GM12878 (cell line): ENCODE measurements at regions not wholly inside any gene's neighbourhood (a gene's known extent, or its start where the extent isn't known, plus 50 kb on each side); places are given as distances from the start of the nearest gene placed in this dataset.

Experiments
- ATAC-seq: fragments of 200-7000 bp; cut with Tn5 transposase; 3 replicates; pipeline ENCODE4 v1.9.1; 2020; ENCODE audit warnings: mild to moderate bottlenecking, moderate library complexity
- BruUV-seq: library from RNA; stranded (reverse); fragments of 400-500 nt; replicated peaks from 2 replicates; lab custom pipeline; 2021; lab: Mats Ljungman, UMichigan
- CTCF ChIA-PET: fragments of 300-600 bp; sonication (Branson Sonifier 250); formaldehyde crosslinking; extraction: SDS; loops from one replicate; lab custom pipeline; 2021; ENCODE audit warnings: inconsistent platforms; lab: Yijun Ruan, JAX
- POLR2A ChIA-PET: fragments of 350-600 bp; formaldehyde crosslinking; extraction: SDS; loops from one replicate; lab custom pipeline; 2021; ENCODE audit warnings: inconsistent platforms; lab: Charles Lee
- RAD21 ChIA-PET: fragments of 300-600 bp; sonication (Branson Sonifier 250); formaldehyde crosslinking; loops from one replicate; lab custom pipeline; 2023; ENCODE audit warnings: antibody characterized with exemption; ENCODE audit not compliant: unreplicated experiment; lab: Charles Lee
- SMC1A ChIA-PET: fragments of 300-600 bp; sonication (Branson Sonifier 250); formaldehyde crosslinking; loops from one replicate; lab custom pipeline; 2023; ENCODE audit not compliant: unreplicated experiment, uncharacterized antibody; lab: Charles Lee
- DNase-seq: peaks from one replicate; pipeline ENCODE4 v3.0.0-alpha.2; 2011; ENCODE audit warnings: low read depth, low spot score
- FAIRE-seq: peaks from 3 replicates; lab custom pipeline; 2011; peaks lifted over from hg19 to GRCh38; lab: Jason Lieb, UNC
- H2AFZ ChIP-seq: 2 replicates; pipeline ENCODE4 v1.6.0; 2011; ENCODE audit warnings: low read depth, low read length, control low read depth; ENCODE audit not compliant: control insufficient read depth
- H3K27ac ChIP-seq: 2 replicates; pipeline ENCODE4 v1.5.1; 2011; ENCODE audit warnings: control low read depth; ENCODE audit not compliant: control insufficient read depth, insufficient read depth
- H3K27me3 ChIP-seq, 2 experiments: replicated peaks in 1 of 2; 2 replicates each; pipeline versions ENCODE4 v1.6.0 to v1.6.1; 2011; ENCODE audit warnings: low read length in 1 of 2; ENCODE audit not compliant: control insufficient read depth in 2 of 2, insufficient read depth in 2 of 2
- H3K36me3 ChIP-seq, 2 experiments: 2 replicates each; pipeline ENCODE4 v1.5.1; 2011; ENCODE audit warnings: low read length in 1 of 2; ENCODE audit not compliant: control insufficient read depth in 2 of 2, insufficient read depth in 2 of 2
- H3K4me1 ChIP-seq: 2 replicates; pipeline ENCODE4 v1.6.1; 2011; ENCODE audit warnings: mild to moderate bottlenecking, low read length, moderate library complexity, mixed read lengths; ENCODE audit not compliant: control insufficient read depth, insufficient read depth
- H3K4me2 ChIP-seq: 2 replicates; pipeline ENCODE4 v1.6.0; 2011; ENCODE audit warnings: control low read depth; ENCODE audit not compliant: control insufficient read depth, insufficient read depth
- H3K4me3 ChIP-seq: fragments of 200-600 bp; sonication (generic); 2 replicates; pipeline ENCODE4 v1.5.1; 2016
- H3K79me2 ChIP-seq: 2 replicates; pipeline ENCODE4 v1.6.0; 2011; ENCODE audit warnings: low read length; ENCODE audit not compliant: control insufficient read depth, insufficient read depth
- H3K9ac ChIP-seq: 2 replicates; pipeline ENCODE4 v1.8.0; 2011; ENCODE audit warnings: low read length, control low read depth, mixed read lengths; ENCODE audit not compliant: control insufficient read depth, insufficient read depth
- H3K9me3 ChIP-seq: replicated peaks from 3 replicates; pipeline ENCODE4 v1.5.1; 2011; ENCODE audit warnings: mild to moderate bottlenecking, low read length; ENCODE audit not compliant: control insufficient read depth, insufficient read depth
- H4K20me1 ChIP-seq: 2 replicates; pipeline ENCODE4 v1.6.0; 2011; ENCODE audit not compliant: control insufficient read depth, insufficient read depth
- CBX5 ChIP-seq: sonication (generic); IDR thresholded peaks from 2 replicates; pipeline ENCODE4 v1.6.1; 2016; ENCODE audit warnings: low read depth, moderate library complexity, mild to moderate bottlenecking, inconsistent platforms
- ETV6 ChIP-seq, 2 experiments: fragments of 450-650 bp in 1 of 2; IDR thresholded peaks in 1 of 2; conservative IDR thresholded peaks in 1 of 2; 2 replicates each; pipeline ENCODE4 v1.6.1; 2014; ENCODE audit warnings: antibody characterized with exemption in 1 of 2, borderline replicate concordance in 1 of 2, low read depth in 1 of 2, mild to moderate bottlenecking in 1 of 2, moderate library complexity in 1 of 2
- FOS ChIP-seq: IDR thresholded peaks from 3 replicates; pipeline ENCODE4 v1.6.1; 2011; ENCODE audit warnings: borderline replicate concordance; ENCODE audit not compliant: insufficient read length; ENCODE audit errors: extremely low read depth
- FOXK2 ChIP-seq: fragments of 450-650 bp; IDR thresholded peaks from 2 replicates; pipeline ENCODE4 v1.6.1; 2017; ENCODE audit warnings: mild to moderate bottlenecking, moderate library complexity
- MTA2 ChIP-seq: fragments of 450-650 bp; IDR thresholded peaks from 2 replicates; pipeline ENCODE4 v1.6.1; 2016; ENCODE audit warnings: low read depth, mild to moderate bottlenecking, moderate library complexity
- MYB ChIP-seq: fragments of 150-350 bp; IDR thresholded peaks from 2 replicates; pipeline ENCODE4 v1.6.1; 2014; ENCODE audit warnings: mild to moderate bottlenecking, low read depth, low read length, borderline replicate concordance
- POLR2AphosphoS5 ChIP-seq: IDR thresholded peaks from 2 replicates; pipeline ENCODE4 v1.6.1; 2011; ENCODE audit warnings: mild to moderate bottlenecking, low read length, inconsistent platforms
- TBL1XR1 ChIP-seq: IDR thresholded peaks from 2 replicates; pipeline ENCODE4 v1.6.1; 2012; ENCODE audit warnings: low read depth, low read length, improper control_type of control experiment
- WGBS: methylation state at CpG from one replicate; pipeline ENCODE4 v1.1.6; 2016; ENCODE audit warnings: low lambda C conversion rate; ENCODE audit not compliant: insufficient replicate concordance, insufficient coverage; ENCODE audit errors: missing lambda C conversion rate; 5-methylcytosine and 5-hydroxymethylcytosine counted together
- in situ Hi-C: fragments of 300-500 bp; cut with MboI; formaldehyde crosslinking; loops from 9 replicates; pipeline ENCODE4 v1.14.3; 2018; ENCODE audit warnings: mixed read lengths
- intact Hi-C: fragments of 100-400 bp; cut with micrococcal nuclease; formaldehyde crosslinking; loops from one replicate; pipeline ENCODE4 v1.14.2; 2022; ENCODE audit not compliant: unreplicated experiment
- TF ChIP-seq, protein P1 (sequence below): IDR thresholded peaks from 2 replicates; pipeline ENCODE4 v1.6.1; 2012; ENCODE audit warnings: mild to moderate bottlenecking, low read depth, low read length
- TF ChIP-seq, protein P2 (sequence below): fragments of 450-650 bp; conservative IDR thresholded peaks from 2 replicates; pipeline ENCODE4 v1.6.1; 2017; ENCODE audit warnings: mild to moderate bottlenecking, moderate library complexity
- TF ChIP-seq, protein P3 (sequence below): fragments of 450-650 bp; IDR thresholded peaks from 2 replicates; pipeline ENCODE4 v1.6.1; 2016; ENCODE audit warnings: mild to moderate bottlenecking
- TF ChIP-seq, protein P4 (sequence below): fragments of 450-650 bp; IDR thresholded peaks from 2 replicates; pipeline ENCODE4 v1.6.1; 2018; ENCODE audit warnings: mild to moderate bottlenecking, low read depth, moderate library complexity; ENCODE audit not compliant: partially characterized antibody

DNA sequence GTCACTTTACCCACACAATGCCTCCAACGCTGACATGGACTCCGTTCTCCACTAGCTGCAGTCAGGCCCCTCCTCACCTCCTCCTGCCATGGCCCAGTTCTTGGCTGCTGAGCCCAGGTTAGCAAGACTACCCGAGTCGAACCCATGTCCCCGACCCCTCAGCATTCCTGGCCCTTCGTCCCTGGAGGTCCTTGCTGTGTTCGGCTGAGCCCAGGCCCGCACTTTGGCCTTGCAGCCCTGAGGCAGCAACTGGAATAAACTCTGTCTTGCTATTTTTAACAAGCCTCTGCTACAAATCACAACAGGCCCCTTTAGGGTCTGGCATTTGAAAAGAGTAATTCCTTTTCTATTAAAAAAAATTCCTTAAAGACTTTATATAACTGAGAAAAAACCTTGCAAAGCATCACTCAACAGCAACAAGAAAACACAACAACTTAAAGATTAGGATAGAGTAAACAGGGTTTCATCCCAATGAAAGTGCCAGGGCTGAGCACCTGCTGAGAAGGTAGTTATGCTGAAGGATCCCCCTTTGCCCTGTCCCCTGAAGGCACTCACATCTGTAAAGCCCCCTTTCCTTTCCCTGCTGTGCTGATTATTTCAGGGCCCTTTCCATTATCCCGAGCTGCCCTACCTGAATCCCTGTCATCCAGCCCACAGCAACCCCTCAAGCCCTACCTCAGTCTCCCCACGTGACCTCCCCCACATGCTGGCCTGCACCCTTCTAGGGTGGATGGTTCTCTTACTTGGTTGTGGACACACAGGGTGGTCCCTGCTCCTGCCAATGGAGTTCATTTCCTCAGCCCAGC lies 120.0 kb upstream of the SNTG2 start (continued):
- TF ChIP-seq, protein P1, sequence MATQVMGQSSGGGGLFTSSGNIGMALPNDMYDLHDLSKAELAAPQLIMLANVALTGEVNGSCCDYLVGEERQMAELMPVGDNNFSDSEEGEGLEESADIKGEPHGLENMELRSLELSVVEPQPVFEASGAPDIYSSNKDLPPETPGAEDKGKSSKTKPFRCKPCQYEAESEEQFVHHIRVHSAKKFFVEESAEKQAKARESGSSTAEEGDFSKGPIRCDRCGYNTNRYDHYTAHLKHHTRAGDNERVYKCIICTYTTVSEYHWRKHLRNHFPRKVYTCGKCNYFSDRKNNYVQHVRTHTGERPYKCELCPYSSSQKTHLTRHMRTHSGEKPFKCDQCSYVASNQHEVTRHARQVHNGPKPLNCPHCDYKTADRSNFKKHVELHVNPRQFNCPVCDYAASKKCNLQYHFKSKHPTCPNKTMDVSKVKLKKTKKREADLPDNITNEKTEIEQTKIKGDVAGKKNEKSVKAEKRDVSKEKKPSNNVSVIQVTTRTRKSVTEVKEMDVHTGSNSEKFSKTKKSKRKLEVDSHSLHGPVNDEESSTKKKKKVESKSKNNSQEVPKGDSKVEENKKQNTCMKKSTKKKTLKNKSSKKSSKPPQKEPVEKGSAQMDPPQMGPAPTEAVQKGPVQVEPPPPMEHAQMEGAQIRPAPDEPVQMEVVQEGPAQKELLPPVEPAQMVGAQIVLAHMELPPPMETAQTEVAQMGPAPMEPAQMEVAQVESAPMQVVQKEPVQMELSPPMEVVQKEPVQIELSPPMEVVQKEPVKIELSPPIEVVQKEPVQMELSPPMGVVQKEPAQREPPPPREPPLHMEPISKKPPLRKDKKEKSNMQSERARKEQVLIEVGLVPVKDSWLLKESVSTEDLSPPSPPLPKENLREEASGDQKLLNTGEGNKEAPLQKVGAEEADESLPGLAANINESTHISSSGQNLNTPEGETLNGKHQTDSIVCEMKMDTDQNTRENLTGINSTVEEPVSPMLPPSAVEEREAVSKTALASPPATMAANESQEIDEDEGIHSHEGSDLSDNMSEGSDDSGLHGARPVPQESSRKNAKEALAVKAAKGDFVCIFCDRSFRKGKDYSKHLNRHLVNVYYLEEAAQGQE, result no peak
- TF ChIP-seq MTA2 (no peak), CBX5 (no peak)
- TF ChIP-seq, protein P2, sequence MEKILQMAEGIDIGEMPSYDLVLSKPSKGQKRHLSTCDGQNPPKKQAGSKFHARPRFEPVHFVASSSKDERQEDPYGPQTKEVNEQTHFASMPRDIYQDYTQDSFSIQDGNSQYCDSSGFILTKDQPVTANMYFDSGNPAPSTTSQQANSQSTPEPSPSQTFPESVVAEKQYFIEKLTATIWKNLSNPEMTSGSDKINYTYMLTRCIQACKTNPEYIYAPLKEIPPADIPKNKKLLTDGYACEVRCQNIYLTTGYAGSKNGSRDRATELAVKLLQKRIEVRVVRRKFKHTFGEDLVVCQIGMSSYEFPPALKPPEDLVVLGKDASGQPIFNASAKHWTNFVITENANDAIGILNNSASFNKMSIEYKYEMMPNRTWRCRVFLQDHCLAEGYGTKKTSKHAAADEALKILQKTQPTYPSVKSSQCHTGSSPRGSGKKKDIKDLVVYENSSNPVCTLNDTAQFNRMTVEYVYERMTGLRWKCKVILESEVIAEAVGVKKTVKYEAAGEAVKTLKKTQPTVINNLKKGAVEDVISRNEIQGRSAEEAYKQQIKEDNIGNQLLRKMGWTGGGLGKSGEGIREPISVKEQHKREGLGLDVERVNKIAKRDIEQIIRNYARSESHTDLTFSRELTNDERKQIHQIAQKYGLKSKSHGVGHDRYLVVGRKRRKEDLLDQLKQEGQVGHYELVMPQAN, result no peak

DNA sequence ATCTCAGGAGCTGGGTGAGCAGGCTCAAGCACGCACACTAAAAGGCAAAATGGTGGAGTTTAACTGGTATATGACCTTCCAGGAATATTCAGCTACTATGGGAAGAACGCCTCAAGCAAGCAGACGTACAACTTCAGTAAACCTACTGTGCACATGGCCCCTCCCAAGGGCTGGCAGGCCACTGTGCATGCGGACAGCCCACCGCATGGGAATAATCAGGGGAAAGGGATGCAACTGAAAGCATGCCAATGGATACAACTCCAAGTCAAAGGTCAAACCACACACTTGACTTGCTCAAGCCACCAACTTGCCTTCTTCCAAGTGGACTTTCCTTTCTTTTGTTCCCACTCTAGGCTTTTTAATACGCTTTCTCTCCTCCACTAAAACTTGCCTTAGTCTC lies 121.6 kb upstream of the SNTG2 start:
- DNase-seq, result no peak
- no peak for FAIRE-seq
- SMC1A ChIA-PET, result no interaction called here
- Histone ChIP-seq H3K9me3 (no peaks in the 10 kb centered on the region), H3K36me3 (no peaks in the 10 kb centered on the region), H3K9ac (no peak overlapping the region), H3K27ac (no peak overlapping the region), H4K20me1 (no peaks in the 10 kb centered on the region), H3K4me3 (no peak overlapping the region), H2AFZ (no peak overlapping the region), H3K79me2 (no peaks in the 10 kb centered on the region), H3K4me1 (no peaks in the 10 kb centered on the region), H3K4me2 (no peak overlapping the region), H3K27me3 (no peaks in the 10 kb centered on the region; a peak in 1 of 4 replicates)
- BruUV-seq, result no TSS peak
- WGBS, result 33% methylated on average over 6 of the region's 6 CpGs
- no peak for ATAC-seq
- POLR2A ChIA-PET, result no interaction called here
- intact Hi-C loops, result no loop called here
- CTCF ChIA-PET, result no interaction called here
- RAD21 ChIA-PET, result no interaction called here
- in situ Hi-C loops, result no loop called here
- TF ChIP-seq POLR2AphosphoS5 (no peak), FOXK2 (no peak), TBL1XR1 (no peak), MYB (no peak), FOS (no peak), ETV6 (conservative IDR thresholded peaks at IDR 0.05 in 1 of 2, IDR thresholded peaks at IDR 0.05 in 1 of 2; ENCODE audit: borderline replicate concordance in 1 of 2, low read depth in 1 of 2) (no peak)
- TF ChIP-seq, protein P3, sequence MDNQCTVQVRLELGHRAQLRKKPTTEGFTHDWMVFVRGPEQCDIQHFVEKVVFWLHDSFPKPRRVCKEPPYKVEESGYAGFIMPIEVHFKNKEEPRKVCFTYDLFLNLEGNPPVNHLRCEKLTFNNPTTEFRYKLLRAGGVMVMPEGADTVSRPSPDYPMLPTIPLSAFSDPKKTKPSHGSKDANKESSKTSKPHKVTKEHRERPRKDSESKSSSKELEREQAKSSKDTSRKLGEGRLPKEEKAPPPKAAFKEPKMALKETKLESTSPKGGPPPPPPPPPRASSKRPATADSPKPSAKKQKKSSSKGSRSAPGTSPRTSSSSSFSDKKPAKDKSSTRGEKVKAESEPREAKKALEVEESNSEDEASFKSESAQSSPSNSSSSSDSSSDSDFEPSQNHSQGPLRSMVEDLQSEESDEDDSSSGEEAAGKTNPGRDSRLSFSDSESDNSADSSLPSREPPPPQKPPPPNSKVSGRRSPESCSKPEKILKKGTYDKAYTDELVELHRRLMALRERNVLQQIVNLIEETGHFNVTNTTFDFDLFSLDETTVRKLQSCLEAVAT, result no peak
- TF ChIP-seq, protein P4, sequence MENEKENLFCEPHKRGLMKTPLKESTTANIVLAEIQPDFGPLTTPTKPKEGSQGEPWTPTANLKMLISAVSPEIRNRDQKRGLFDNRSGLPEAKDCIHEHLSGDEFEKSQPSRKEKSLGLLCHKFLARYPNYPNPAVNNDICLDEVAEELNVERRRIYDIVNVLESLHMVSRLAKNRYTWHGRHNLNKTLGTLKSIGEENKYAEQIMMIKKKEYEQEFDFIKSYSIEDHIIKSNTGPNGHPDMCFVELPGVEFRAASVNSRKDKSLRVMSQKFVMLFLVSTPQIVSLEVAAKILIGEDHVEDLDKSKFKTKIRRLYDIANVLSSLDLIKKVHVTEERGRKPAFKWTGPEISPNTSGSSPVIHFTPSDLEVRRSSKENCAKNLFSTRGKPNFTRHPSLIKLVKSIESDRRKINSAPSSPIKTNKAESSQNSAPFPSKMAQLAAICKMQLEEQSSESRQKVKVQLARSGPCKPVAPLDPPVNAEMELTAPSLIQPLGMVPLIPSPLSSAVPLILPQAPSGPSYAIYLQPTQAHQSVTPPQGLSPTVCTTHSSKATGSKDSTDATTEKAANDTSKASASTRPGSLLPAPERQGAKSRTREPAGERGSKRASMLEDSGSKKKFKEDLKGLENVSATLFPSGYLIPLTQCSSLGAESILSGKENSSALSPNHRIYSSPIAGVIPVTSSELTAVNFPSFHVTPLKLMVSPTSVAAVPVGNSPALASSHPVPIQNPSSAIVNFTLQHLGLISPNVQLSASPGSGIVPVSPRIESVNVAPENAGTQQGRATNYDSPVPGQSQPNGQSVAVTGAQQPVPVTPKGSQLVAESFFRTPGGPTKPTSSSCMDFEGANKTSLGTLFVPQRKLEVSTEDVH, result no peak
